ENCODE measurements at regions not wholly inside any gene's neighbourhood (a gene's known extent, or its start where the extent isn't known, plus 50 kb on each side); places are given as distances from the start of the nearest gene placed in this dataset.

GRCh38 chr3:159221335-159221734, 419.5 kb downstream of the MFSD1 start:
- no peak overlapping the region for H3K4me3 Mint-ChIP-seq (ENCODE audit: unreplicated experiment)
- no peaks in the 10 kb centered on the region for H3K36me3 Mint-ChIP-seq (ENCODE audit: unreplicated experiment)
- H3K9me3 Mint-ChIP-seq (ENCODE audit: unreplicated experiment), result no peaks in the 10 kb centered on the region
- no peak for DNase-seq (ENCODE audit: extremely low spot score, unreplicated experiment)
- H3K4me1 Mint-ChIP-seq (ENCODE audit: unreplicated experiment), result no peaks in the 10 kb centered on the region
- no peak for TF ChIP-seq CTCF (IDR thresholded peaks at IDR 0.05)
- no peak overlapping the region for H3K27ac Mint-ChIP-seq (ENCODE audit: unreplicated experiment)
- peaks cover 15% of the 10 kb centered on the region for H3K27me3 Mint-ChIP-seq (ENCODE audit: unreplicated experiment)

GRCh38 chr3:159229116-159229680, 427.3 kb downstream of the MFSD1 start:
- Mint-ChIP-seq H3K9me3 (ENCODE audit: unreplicated experiment) (no peaks in the 10 kb centered on the region), H3K4me3 (ENCODE audit: unreplicated experiment) (no peak overlapping the region), H3K4me1 (ENCODE audit: unreplicated experiment) (peaks cover under 1% of the 10 kb centered on the region), H3K27ac (ENCODE audit: unreplicated experiment) (no peak overlapping the region), H3K36me3 (ENCODE audit: unreplicated experiment) (no peaks in the 10 kb centered on the region), H3K27me3 (ENCODE audit: unreplicated experiment) (peaks cover 11% of the 10 kb centered on the region)
- DNase-seq (ENCODE audit: extremely low spot score, unreplicated experiment), result no peak
- no peak for TF ChIP-seq CTCF (IDR thresholded peaks at IDR 0.05)

- TF ChIP-seq CTCF (IDR thresholded peaks at IDR 0.05), result no peak
- Mint-ChIP-seq H3K27me3 (ENCODE audit: unreplicated experiment) (peaks cover 2% of the 10 kb centered on the region), H3K27ac (ENCODE audit: unreplicated experiment) (no peak overlapping the region), H3K9me3 (ENCODE audit: unreplicated experiment) (no peaks in the 10 kb centered on the region), H3K4me3 (ENCODE audit: unreplicated experiment) (no peak overlapping the region), H3K4me1 (ENCODE audit: unreplicated experiment) (peaks cover 2% of the 10 kb centered on the region), H3K36me3 (ENCODE audit: unreplicated experiment) (no peaks in the 10 kb centered on the region)
- no peak for DNase-seq (ENCODE audit: extremely low spot score, unreplicated experiment)
These were observed 431.1 kb downstream of the MFSD1 start for GRCh38 chr3:159232966-159233365.

GRCh38 chr3:159233734-159234133, 431.9 kb downstream of the MFSD1 start:
- TF ChIP-seq CTCF (IDR thresholded peaks at IDR 0.05), result no peak
- DNase-seq (ENCODE audit: extremely low spot score, unreplicated experiment), result no peak
- Mint-ChIP-seq H3K36me3 (ENCODE audit: unreplicated experiment) (no peaks in the 10 kb centered on the region), H3K4me3 (ENCODE audit: unreplicated experiment) (no peak overlapping the region), H3K27me3 (ENCODE audit: unreplicated experiment) (peaks cover 6% of the 10 kb centered on the region), H3K9me3 (ENCODE audit: unreplicated experiment) (no peaks in the 10 kb centered on the region), H3K4me1 (ENCODE audit: unreplicated experiment) (peaks cover 2% of the 10 kb centered on the region), H3K27ac (ENCODE audit: unreplicated experiment) (no peak overlapping the region)

- Mint-ChIP-seq H3K36me3 (ENCODE audit: unreplicated experiment) (no peaks in the 10 kb centered on the region), H3K9me3 (ENCODE audit: unreplicated experiment) (no peaks in the 10 kb centered on the region), H3K4me3 (ENCODE audit: unreplicated experiment) (no peak overlapping the region), H3K27ac (ENCODE audit: unreplicated experiment) (no peak overlapping the region), H3K27me3 (ENCODE audit: unreplicated experiment) (peaks cover 8% of the 10 kb centered on the region), H3K4me1 (ENCODE audit: unreplicated experiment) (peaks cover 2% of the 10 kb centered on the region)
- TF ChIP-seq CTCF (IDR thresholded peaks at IDR 0.05), result no peak
- DNase-seq (ENCODE audit: extremely low spot score, unreplicated experiment), result no peak
These were observed 432.5 kb downstream of the MFSD1 start for GRCh38 chr3:159234306-159234705.
